GM12878 (cell line): ENCODE measurements at regions not wholly inside any gene's neighbourhood (a gene's known extent, or its start where the extent isn't known, plus 50 kb on each side); places are given as distances from the start of the nearest gene placed in this dataset.

Experiments used
- ATF7 ChIP-seq: fragments of 450-650 bp; IDR thresholded peaks from 2 replicates; pipeline ENCODE4 v1.6.1; 2016; ENCODE audit warnings: low read depth, mild to moderate bottlenecking
- EZH2 ChIP-seq: IDR thresholded peaks from 2 replicates; pipeline ENCODE4 v1.6.1; 2012; ENCODE audit warnings: low read depth, mild to moderate bottlenecking, control low read depth, inconsistent platforms, low read length, borderline replicate concordance; ENCODE audit not compliant: control insufficient read depth
- KDM1A ChIP-seq: fragments of 200-600 bp; sonication (generic); IDR thresholded peaks from 2 replicates; pipeline ENCODE4 v1.6.1; 2016; ENCODE audit warnings: borderline replicate concordance
- NR2F1 ChIP-seq: fragments of 450-650 bp; conservative IDR thresholded peaks from 2 replicates; pipeline ENCODE4 v1.6.1; 2017; ENCODE audit warnings: mild to moderate bottlenecking
- POLR2A ChIP-seq: IDR thresholded peaks from 2 replicates; pipeline ENCODE4 v1.6.1; 2011; ENCODE audit warnings: low read depth, mild to moderate bottlenecking, low read length
- ZNF24 ChIP-seq: fragments of 450-650 bp; IDR thresholded peaks from 2 replicates; pipeline ENCODE4 v1.6.1; 2017; ENCODE audit warnings: antibody characterized with exemption, mild to moderate bottlenecking
- ZNF384 ChIP-seq: IDR thresholded peaks from 2 replicates; pipeline ENCODE4 v1.6.1; 2012; ENCODE audit warnings: low read depth, mild to moderate bottlenecking, low read length, improper control_type of control experiment, borderline replicate concordance
- TF ChIP-seq, protein P1 (sequence below): fragments of 450-650 bp; IDR thresholded peaks from 2 replicates; pipeline ENCODE4 v1.6.1; 2016; ENCODE audit warnings: mild to moderate bottlenecking
- TF ChIP-seq, protein P2 (sequence below): fragments of 450-650 bp; IDR thresholded peaks from 2 replicates; pipeline ENCODE4 v1.6.1; 2017; ENCODE audit warnings: mild to moderate bottlenecking, moderate library complexity
- TF ChIP-seq, protein P3 (sequence below): fragments of 450-650 bp; IDR thresholded peaks from 2 replicates; pipeline ENCODE4 v1.6.1; 2016; ENCODE audit warnings: mild to moderate bottlenecking
- TF ChIP-seq, protein P4 (sequence below): fragments of 450-650 bp; IDR thresholded peaks from 2 replicates; pipeline ENCODE4 v1.6.1; 2017; ENCODE audit warnings: antibody characterized with exemption, mild to moderate bottlenecking, moderate library complexity
- TF ChIP-seq, protein P5 (sequence below): fragments of 450-650 bp; IDR thresholded peaks from 2 replicates; pipeline ENCODE4 v1.6.1; 2017; ENCODE audit warnings: mild to moderate bottlenecking, low read depth, inconsistent platforms; ENCODE audit not compliant: poor library complexity, severe bottlenecking
- TF ChIP-seq, protein P6 (sequence below): IDR thresholded peaks from 2 replicates; pipeline ENCODE4 v1.6.1; 2012; ENCODE audit warnings: low read length, inconsistent platforms
- TF ChIP-seq, protein P7 (sequence below): fragments of 150-350 bp; IDR thresholded peaks from 2 replicates; pipeline ENCODE4 v1.6.1; 2014; ENCODE audit warnings: mild to moderate bottlenecking, low read depth, low read length

DNA sequence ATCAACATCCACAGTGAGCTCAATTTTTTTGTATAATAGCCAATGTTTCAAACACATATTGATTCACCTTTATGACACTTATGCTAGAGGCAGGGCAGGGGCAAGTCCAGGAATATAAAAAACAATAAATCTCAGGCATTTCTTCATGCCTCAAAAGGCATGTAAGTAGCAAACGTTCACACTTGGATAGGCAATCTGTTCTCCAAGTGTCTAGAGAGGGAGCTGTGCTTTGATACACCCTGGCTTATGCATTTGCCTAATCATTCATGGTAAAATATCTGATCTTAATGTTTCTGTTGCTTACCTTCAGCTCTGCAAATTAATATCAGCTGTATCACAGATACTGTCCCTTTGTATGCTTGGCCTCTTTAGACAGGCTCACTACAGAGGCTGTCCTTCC lies 464.5 kb upstream of the SETBP1 start (continued):
- TF ChIP-seq ATF7: no peak
- TF ChIP-seq, protein P1, sequence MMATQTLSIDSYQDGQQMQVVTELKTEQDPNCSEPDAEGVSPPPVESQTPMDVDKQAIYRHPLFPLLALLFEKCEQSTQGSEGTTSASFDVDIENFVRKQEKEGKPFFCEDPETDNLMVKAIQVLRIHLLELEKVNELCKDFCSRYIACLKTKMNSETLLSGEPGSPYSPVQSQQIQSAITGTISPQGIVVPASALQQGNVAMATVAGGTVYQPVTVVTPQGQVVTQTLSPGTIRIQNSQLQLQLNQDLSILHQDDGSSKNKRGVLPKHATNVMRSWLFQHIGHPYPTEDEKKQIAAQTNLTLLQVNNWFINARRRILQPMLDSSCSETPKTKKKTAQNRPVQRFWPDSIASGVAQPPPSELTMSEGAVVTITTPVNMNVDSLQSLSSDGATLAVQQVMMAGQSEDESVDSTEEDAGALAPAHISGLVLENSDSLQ: no peak
- TF ChIP-seq ZNF384: no peak
- no peak for TF ChIP-seq NR2F1
- TF ChIP-seq, protein P2, sequence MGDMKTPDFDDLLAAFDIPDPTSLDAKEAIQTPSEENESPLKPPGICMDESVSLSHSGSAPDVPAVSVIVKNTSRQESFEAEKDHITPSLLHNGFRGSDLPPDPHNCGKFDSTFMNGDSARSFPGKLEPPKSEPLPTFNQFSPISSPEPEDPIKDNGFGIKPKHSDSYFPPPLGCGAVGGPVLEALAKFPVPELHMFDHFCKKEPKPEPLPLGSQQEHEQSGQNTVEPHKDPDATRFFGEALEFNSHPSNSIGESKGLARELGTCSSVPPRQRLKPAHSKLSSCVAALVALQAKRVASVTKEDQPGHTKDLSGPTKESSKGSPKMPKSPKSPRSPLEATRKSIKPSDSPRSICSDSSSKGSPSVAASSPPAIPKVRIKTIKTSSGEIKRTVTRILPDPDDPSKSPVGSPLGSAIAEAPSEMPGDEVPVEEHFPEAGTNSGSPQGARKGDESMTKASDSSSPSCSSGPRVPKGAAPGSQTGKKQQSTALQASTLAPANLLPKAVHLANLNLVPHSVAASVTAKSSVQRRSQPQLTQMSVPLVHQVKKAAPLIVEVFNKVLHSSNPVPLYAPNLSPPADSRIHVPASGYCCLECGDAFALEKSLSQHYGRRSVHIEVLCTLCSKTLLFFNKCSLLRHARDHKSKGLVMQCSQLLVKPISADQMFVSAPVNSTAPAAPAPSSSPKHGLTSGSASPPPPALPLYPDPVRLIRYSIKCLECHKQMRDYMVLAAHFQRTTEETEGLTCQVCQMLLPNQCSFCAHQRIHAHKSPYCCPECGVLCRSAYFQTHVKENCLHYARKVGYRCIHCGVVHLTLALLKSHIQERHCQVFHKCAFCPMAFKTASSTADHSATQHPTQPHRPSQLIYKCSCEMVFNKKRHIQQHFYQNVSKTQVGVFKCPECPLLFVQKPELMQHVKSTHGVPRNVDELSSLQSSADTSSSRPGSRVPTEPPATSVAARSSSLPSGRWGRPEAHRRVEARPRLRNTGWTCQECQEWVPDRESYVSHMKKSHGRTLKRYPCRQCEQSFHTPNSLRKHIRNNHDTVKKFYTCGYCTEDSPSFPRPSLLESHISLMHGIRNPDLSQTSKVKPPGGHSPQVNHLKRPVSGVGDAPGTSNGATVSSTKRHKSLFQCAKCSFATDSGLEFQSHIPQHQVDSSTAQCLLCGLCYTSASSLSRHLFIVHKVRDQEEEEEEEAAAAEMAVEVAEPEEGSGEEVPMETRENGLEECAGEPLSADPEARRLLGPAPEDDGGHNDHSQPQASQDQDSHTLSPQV: no peak
- no peak for TF ChIP-seq ZNF24
- TF ChIP-seq EZH2: no peak
- TF ChIP-seq POLR2A: no peak
- TF ChIP-seq, protein P3, sequence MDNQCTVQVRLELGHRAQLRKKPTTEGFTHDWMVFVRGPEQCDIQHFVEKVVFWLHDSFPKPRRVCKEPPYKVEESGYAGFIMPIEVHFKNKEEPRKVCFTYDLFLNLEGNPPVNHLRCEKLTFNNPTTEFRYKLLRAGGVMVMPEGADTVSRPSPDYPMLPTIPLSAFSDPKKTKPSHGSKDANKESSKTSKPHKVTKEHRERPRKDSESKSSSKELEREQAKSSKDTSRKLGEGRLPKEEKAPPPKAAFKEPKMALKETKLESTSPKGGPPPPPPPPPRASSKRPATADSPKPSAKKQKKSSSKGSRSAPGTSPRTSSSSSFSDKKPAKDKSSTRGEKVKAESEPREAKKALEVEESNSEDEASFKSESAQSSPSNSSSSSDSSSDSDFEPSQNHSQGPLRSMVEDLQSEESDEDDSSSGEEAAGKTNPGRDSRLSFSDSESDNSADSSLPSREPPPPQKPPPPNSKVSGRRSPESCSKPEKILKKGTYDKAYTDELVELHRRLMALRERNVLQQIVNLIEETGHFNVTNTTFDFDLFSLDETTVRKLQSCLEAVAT: no peak
- TF ChIP-seq, protein P4, sequence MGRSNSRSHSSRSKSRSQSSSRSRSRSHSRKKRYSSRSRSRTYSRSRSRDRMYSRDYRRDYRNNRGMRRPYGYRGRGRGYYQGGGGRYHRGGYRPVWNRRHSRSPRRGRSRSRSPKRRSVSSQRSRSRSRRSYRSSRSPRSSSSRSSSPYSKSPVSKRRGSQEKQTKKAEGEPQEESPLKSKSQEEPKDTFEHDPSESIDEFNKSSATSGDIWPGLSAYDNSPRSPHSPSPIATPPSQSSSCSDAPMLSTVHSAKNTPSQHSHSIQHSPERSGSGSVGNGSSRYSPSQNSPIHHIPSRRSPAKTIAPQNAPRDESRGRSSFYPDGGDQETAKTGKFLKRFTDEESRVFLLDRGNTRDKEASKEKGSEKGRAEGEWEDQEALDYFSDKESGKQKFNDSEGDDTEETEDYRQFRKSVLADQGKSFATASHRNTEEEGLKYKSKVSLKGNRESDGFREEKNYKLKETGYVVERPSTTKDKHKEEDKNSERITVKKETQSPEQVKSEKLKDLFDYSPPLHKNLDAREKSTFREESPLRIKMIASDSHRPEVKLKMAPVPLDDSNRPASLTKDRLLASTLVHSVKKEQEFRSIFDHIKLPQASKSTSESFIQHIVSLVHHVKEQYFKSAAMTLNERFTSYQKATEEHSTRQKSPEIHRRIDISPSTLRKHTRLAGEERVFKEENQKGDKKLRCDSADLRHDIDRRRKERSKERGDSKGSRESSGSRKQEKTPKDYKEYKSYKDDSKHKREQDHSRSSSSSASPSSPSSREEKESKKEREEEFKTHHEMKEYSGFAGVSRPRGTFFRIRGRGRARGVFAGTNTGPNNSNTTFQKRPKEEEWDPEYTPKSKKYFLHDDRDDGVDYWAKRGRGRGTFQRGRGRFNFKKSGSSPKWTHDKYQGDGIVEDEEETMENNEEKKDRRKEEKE: no peak
- TF ChIP-seq, protein P5, sequence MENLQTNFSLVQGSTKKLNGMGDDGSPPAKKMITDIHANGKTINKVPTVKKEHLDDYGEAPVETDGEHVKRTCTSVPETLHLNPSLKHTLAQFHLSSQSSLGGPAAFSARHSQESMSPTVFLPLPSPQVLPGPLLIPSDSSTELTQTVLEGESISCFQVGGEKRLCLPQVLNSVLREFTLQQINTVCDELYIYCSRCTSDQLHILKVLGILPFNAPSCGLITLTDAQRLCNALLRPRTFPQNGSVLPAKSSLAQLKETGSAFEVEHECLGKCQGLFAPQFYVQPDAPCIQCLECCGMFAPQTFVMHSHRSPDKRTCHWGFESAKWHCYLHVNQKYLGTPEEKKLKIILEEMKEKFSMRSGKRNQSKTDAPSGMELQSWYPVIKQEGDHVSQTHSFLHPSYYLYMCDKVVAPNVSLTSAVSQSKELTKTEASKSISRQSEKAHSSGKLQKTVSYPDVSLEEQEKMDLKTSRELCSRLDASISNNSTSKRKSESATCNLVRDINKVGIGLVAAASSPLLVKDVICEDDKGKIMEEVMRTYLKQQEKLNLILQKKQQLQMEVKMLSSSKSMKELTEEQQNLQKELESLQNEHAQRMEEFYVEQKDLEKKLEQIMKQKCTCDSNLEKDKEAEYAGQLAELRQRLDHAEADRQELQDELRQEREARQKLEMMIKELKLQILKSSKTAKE: no peak
- TF ChIP-seq KDM1A: no peak
- TF ChIP-seq, protein P6, sequence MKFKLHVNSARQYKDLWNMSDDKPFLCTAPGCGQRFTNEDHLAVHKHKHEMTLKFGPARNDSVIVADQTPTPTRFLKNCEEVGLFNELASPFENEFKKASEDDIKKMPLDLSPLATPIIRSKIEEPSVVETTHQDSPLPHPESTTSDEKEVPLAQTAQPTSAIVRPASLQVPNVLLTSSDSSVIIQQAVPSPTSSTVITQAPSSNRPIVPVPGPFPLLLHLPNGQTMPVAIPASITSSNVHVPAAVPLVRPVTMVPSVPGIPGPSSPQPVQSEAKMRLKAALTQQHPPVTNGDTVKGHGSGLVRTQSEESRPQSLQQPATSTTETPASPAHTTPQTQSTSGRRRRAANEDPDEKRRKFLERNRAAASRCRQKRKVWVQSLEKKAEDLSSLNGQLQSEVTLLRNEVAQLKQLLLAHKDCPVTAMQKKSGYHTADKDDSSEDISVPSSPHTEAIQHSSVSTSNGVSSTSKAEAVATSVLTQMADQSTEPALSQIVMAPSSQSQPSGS: no peak
- TF ChIP-seq, protein P7, sequence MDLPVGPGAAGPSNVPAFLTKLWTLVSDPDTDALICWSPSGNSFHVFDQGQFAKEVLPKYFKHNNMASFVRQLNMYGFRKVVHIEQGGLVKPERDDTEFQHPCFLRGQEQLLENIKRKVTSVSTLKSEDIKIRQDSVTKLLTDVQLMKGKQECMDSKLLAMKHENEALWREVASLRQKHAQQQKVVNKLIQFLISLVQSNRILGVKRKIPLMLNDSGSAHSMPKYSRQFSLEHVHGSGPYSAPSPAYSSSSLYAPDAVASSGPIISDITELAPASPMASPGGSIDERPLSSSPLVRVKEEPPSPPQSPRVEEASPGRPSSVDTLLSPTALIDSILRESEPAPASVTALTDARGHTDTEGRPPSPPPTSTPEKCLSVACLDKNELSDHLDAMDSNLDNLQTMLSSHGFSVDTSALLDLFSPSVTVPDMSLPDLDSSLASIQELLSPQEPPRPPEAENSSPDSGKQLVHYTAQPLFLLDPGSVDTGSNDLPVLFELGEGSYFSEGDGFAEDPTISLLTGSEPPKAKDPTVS: no peak
